ENCODE measurements at regions not wholly inside any gene's neighbourhood (a gene's known extent, or its start where the extent isn't known, plus 50 kb on each side); places are given as distances from the start of the nearest gene placed in this dataset.
"Not testable (repeated sequence)": the region's sequence is repeated elsewhere in the genome, so short reads cannot be mapped to it uniquely, and the experiment has no call there.

- H3K27me3 ChIP-seq (ENCODE audit: control insufficient read depth in 1 of 2, insufficient read depth in 2 of 2, low read length in 2 of 2); H3K27ac ChIP-seq (ENCODE audit: low read length); H3K4me1 ChIP-seq (ENCODE audit: control insufficient read depth, insufficient read depth, low read length); H3K9ac ChIP-seq (ENCODE audit: low read length in 2 of 2); H3K9me3 ChIP-seq (ENCODE audit: control insufficient read depth in 2 of 2, low read length in 2 of 2); H3K4me3 ChIP-seq (ENCODE audit: low read length in 2 of 2); H3K36me3 ChIP-seq (ENCODE audit: control insufficient read depth in 2 of 2, insufficient read depth in 2 of 2, low read length in 2 of 2): not testable (repeated sequence)
These were observed 157.7 kb downstream of the GIPC2 start for GRCh38 chr1:78203410-78203982.

GRCh38 chr1:78210175-78210574, 164.4 kb downstream of the GIPC2 start:
- Histone ChIP-seq H3K9ac (ENCODE audit: low read length in 2 of 2) (no peak overlapping the region), H3K27me3 (ENCODE audit: control insufficient read depth in 1 of 2, insufficient read depth in 2 of 2, low read length in 2 of 2) (no peaks in the 10 kb centered on the region), H3K9me3 (ENCODE audit: control insufficient read depth in 2 of 2, low read length in 2 of 2) (no peaks in the 10 kb centered on the region), H3K4me3 (ENCODE audit: low read length in 2 of 2) (no peak overlapping the region), H3K36me3 (ENCODE audit: control insufficient read depth in 2 of 2, insufficient read depth in 2 of 2, low read length in 2 of 2) (no peaks in the 10 kb centered on the region), H3K27ac (ENCODE audit: low read length) (no peak overlapping the region), H3K4me1 (ENCODE audit: control insufficient read depth, insufficient read depth, low read length) (no peaks in the 10 kb centered on the region)

GRCh38 chr1:78211483-78212092, 165.8 kb downstream of the GIPC2 start:
- H3K9me3 ChIP-seq (ENCODE audit: control insufficient read depth in 2 of 2, low read length in 2 of 2), result no peaks in the 10 kb centered on the region
- no peaks in the 10 kb centered on the region for H3K36me3 ChIP-seq (ENCODE audit: control insufficient read depth in 2 of 2, insufficient read depth in 2 of 2, low read length in 2 of 2)
- no peak overlapping the region for H3K9ac ChIP-seq (ENCODE audit: low read length in 2 of 2)
- no peak overlapping the region for H3K4me3 ChIP-seq (ENCODE audit: low read length in 2 of 2)
- H3K27ac ChIP-seq (ENCODE audit: low read length), result no peak overlapping the region
- H3K27me3 ChIP-seq (ENCODE audit: control insufficient read depth in 1 of 2, insufficient read depth in 2 of 2, low read length in 2 of 2), result no peaks in the 10 kb centered on the region
- H3K4me1 ChIP-seq (ENCODE audit: control insufficient read depth, insufficient read depth, low read length), result no peaks in the 10 kb centered on the region

DNA sequence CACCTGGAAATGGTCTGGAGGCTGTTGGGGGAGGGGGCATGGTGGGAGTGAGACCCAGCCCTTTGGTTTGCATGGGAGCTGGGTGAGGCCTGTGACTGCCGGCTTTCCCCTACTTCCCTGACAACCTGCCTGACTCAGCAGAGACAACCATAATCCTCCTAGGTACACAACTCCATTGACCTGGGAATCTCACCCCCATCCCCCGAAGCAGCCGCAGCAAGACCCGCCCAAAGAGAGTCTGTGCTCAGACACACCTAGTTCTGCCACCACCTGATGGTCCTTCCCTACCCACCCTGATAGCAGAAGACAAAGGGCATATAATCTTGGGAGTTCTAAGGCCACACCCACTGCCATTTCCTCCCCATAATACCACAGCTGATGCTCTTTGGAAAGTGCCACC, 168.6 kb downstream of the GIPC2 start:
- Histone ChIP-seq H3K9me3 (ENCODE audit: control insufficient read depth in 2 of 2, low read length in 2 of 2) (no peaks in the 10 kb centered on the region), H3K4me1 (ENCODE audit: control insufficient read depth, insufficient read depth, low read length) (no peaks in the 10 kb centered on the region)

GRCh38 chr1:78222225-78222959, 176.6 kb downstream of the GIPC2 start:
- H3K4me1 ChIP-seq (ENCODE audit: control insufficient read depth, insufficient read depth, low read length), result no peaks in the 10 kb centered on the region
- no peak overlapping the region for H3K9ac ChIP-seq (ENCODE audit: low read length in 2 of 2)
- no peak overlapping the region for H3K27ac ChIP-seq (ENCODE audit: low read length)
- peaks cover 6 to 8% of the 10 kb centered on the region in 2 donors for H3K9me3 ChIP-seq (ENCODE audit: control insufficient read depth in 2 of 2, low read length in 2 of 2)
- H3K27me3 ChIP-seq (ENCODE audit: control insufficient read depth in 1 of 2, insufficient read depth in 2 of 2, low read length in 2 of 2), result no peaks in the 10 kb centered on the region
- no peaks in the 10 kb centered on the region for H3K36me3 ChIP-seq (ENCODE audit: control insufficient read depth in 2 of 2, insufficient read depth in 2 of 2, low read length in 2 of 2)
- H3K4me3 ChIP-seq (ENCODE audit: low read length in 2 of 2), result no peak overlapping the region

More for the DNA sequence above, 168.6 kb downstream of the GIPC2 start:
- no peak overlapping the region for H3K9ac ChIP-seq (ENCODE audit: low read length in 2 of 2)
- no peaks in the 10 kb centered on the region for H3K27me3 ChIP-seq (ENCODE audit: control insufficient read depth in 1 of 2, insufficient read depth in 2 of 2, low read length in 2 of 2)
- no peaks in the 10 kb centered on the region for H3K36me3 ChIP-seq (ENCODE audit: control insufficient read depth in 2 of 2, insufficient read depth in 2 of 2, low read length in 2 of 2)
- no peak overlapping the region for H3K4me3 ChIP-seq (ENCODE audit: low read length in 2 of 2)
- H3K27ac ChIP-seq (ENCODE audit: low read length), result no peak overlapping the region

GRCh38 chr1:78222960-78223358, 177.2 kb downstream of the GIPC2 start:
- H3K9me3 ChIP-seq (ENCODE audit: control insufficient read depth in 2 of 2, low read length in 2 of 2), result peaks cover 8 to 11% of the 10 kb centered on the region in 2 donors
- no peaks in the 10 kb centered on the region for H3K4me1 ChIP-seq (ENCODE audit: control insufficient read depth, insufficient read depth, low read length)
- no peak overlapping the region for H3K9ac ChIP-seq (ENCODE audit: low read length in 2 of 2)
- H3K36me3 ChIP-seq (ENCODE audit: control insufficient read depth in 2 of 2, insufficient read depth in 2 of 2, low read length in 2 of 2), result no peaks in the 10 kb centered on the region
- H3K27me3 ChIP-seq (ENCODE audit: control insufficient read depth in 1 of 2, insufficient read depth in 2 of 2, low read length in 2 of 2), result no peaks in the 10 kb centered on the region
- H3K27ac ChIP-seq (ENCODE audit: low read length), result no peak overlapping the region
- no peak overlapping the region for H3K4me3 ChIP-seq (ENCODE audit: low read length in 2 of 2)

GRCh38 chr1:78223417-78224215, 177.8 kb downstream of the GIPC2 start:
- H3K4me3 ChIP-seq (ENCODE audit: low read length in 2 of 2), result no peak overlapping the region

GRCh38 chr1:78224246-78224785, 178.6 kb downstream of the GIPC2 start:
- Histone ChIP-seq H3K9ac (ENCODE audit: low read length in 2 of 2) (no peak overlapping the region), H3K4me3 (ENCODE audit: low read length in 2 of 2) (no peak overlapping the region), H3K9me3 (ENCODE audit: control insufficient read depth in 2 of 2, low read length in 2 of 2) (peaks cover 8 to 11% of the 10 kb centered on the region in 2 donors), H3K27ac (ENCODE audit: low read length) (no peak overlapping the region), H3K4me1 (ENCODE audit: control insufficient read depth, insufficient read depth, low read length) (no peaks in the 10 kb centered on the region), H3K36me3 (ENCODE audit: control insufficient read depth in 2 of 2, insufficient read depth in 2 of 2, low read length in 2 of 2) (no peaks in the 10 kb centered on the region), H3K27me3 (ENCODE audit: control insufficient read depth in 1 of 2, insufficient read depth in 2 of 2, low read length in 2 of 2) (no peaks in the 10 kb centered on the region)

More at GRCh38 chr1:78223417-78224215, 177.8 kb downstream of the GIPC2 start:
- Histone ChIP-seq H3K36me3 (ENCODE audit: control insufficient read depth in 2 of 2, insufficient read depth in 2 of 2, low read length in 2 of 2) (no peaks in the 10 kb centered on the region), H3K9ac (ENCODE audit: low read length in 2 of 2) (no peak overlapping the region), H3K27ac (ENCODE audit: low read length) (no peak overlapping the region), H3K9me3 (ENCODE audit: control insufficient read depth in 2 of 2, low read length in 2 of 2) (peaks cover 8 to 11% of the 10 kb centered on the region in 2 donors), H3K27me3 (ENCODE audit: control insufficient read depth in 1 of 2, insufficient read depth in 2 of 2, low read length in 2 of 2) (no peaks in the 10 kb centered on the region), H3K4me1 (ENCODE audit: control insufficient read depth, insufficient read depth, low read length) (no peaks in the 10 kb centered on the region)

- H3K4me1 ChIP-seq (ENCODE audit: control insufficient read depth, insufficient read depth, low read length), result no peaks in the 10 kb centered on the region
- no peak overlapping the region for H3K27ac ChIP-seq (ENCODE audit: low read length)
These were observed 179.2 kb downstream of the GIPC2 start for GRCh38 chr1:78224861-78225552.

GRCh38 chr1:78226784-78227183, 181.0 kb downstream of the GIPC2 start:
- Histone ChIP-seq H3K9ac (ENCODE audit: low read length in 2 of 2) (no peak overlapping the region), H3K4me3 (ENCODE audit: low read length in 2 of 2) (no peak overlapping the region), H3K9me3 (ENCODE audit: control insufficient read depth in 2 of 2, low read length in 2 of 2) (peaks cover 8 to 11% of the 10 kb centered on the region in 2 donors), H3K27ac (ENCODE audit: low read length) (no peak overlapping the region), H3K4me1 (ENCODE audit: control insufficient read depth, insufficient read depth, low read length) (no peaks in the 10 kb centered on the region), H3K36me3 (ENCODE audit: control insufficient read depth in 2 of 2, insufficient read depth in 2 of 2, low read length in 2 of 2) (no peaks in the 10 kb centered on the region), H3K27me3 (ENCODE audit: control insufficient read depth in 1 of 2, insufficient read depth in 2 of 2, low read length in 2 of 2) (no peaks in the 10 kb centered on the region)

More at GRCh38 chr1:78224861-78225552, 179.2 kb downstream of the GIPC2 start:
- Histone ChIP-seq H3K9me3 (ENCODE audit: control insufficient read depth in 2 of 2, low read length in 2 of 2) (peaks cover 8 to 11% of the 10 kb centered on the region in 2 donors), H3K27me3 (ENCODE audit: control insufficient read depth in 1 of 2, insufficient read depth in 2 of 2, low read length in 2 of 2) (no peaks in the 10 kb centered on the region), H3K9ac (ENCODE audit: low read length in 2 of 2) (no peak overlapping the region), H3K4me3 (ENCODE audit: low read length in 2 of 2) (no peak overlapping the region), H3K36me3 (ENCODE audit: control insufficient read depth in 2 of 2, insufficient read depth in 2 of 2, low read length in 2 of 2) (no peaks in the 10 kb centered on the region)

All from stomach smooth muscle (tissue), 2 donors.